GM21723 (cell line): ENCODE measurements at regions not wholly inside any gene's neighbourhood (a gene's known extent, or its start where the extent isn't known, plus 50 kb on each side); places are given as distances from the start of the nearest gene placed in this dataset.

Source experiments
- ATAC-seq: cut with Tn5 transposase; IDR thresholded peaks from one replicate; pipeline ENCODE4 v1.9.1; 2021; ENCODE audit warnings: mild to moderate bottlenecking, moderate library complexity; ENCODE audit not compliant: unreplicated experiment

GRCh38 chr6:122524056-122524455 lies 52.4 kb upstream of the SERINC1 start:
- no peak for ATAC-seq

- ATAC-seq, result peak; percentile 97
Observed at GRCh38 chr6:122530440-122531046, 58.9 kb upstream of the SERINC1 start.

- ATAC-seq, result no peak
Observed at GRCh38 chr6:122548281-122548680, 61.9 kb upstream of the PKIB start.

- ATAC-seq, result no peak
Observed at GRCh38 chr6:122548820-122549219, 61.4 kb upstream of the PKIB start.

- no peak for ATAC-seq
Observed at GRCh38 chr6:122553697-122554096, 56.5 kb upstream of the PKIB start.

GRCh38 chr6:122555561-122555960 lies 54.6 kb upstream of the PKIB start:
- ATAC-seq, result no peak

GRCh38 chr6:122558080-122558479 lies 52.1 kb upstream of the PKIB start:
- no peak for ATAC-seq
